ENCODE measurements at regions not wholly inside any gene's neighbourhood (a gene's known extent, or its start where the extent isn't known, plus 50 kb on each side); places are given as distances from the start of the nearest gene placed in this dataset.

GRCh38 chr1:79604490-79605198 is 598.1 kb upstream of the ADGRL4 start:
- TF ChIP-seq RXRA (IDR thresholded peaks at IDR 0.05) (no peak), CTCF (IDR thresholded peaks at IDR 0.05; ENCODE audit: low read depth, low read length, missing input control) (no peak), YY1 (IDR thresholded peaks at IDR 0.05) (no peak), JUND (IDR thresholded peaks at IDR 0.05) (no peak), SP1 (IDR thresholded peaks at IDR 0.05) (no peak), MAX (IDR thresholded peaks at IDR 0.05) (no peak), ZBTB33 (IDR thresholded peaks at IDR 0.05) (no peak), ATF3 (IDR thresholded peaks at IDR 0.05) (no peak), EGR1 (IDR thresholded peaks at IDR 0.05; ENCODE audit: low read depth in 2 of 2) (no peak), REST (IDR thresholded peaks at IDR 0.05) (no peak), RAD21 (IDR thresholded peaks at IDR 0.05) (no peak), HNF4A (conservative IDR thresholded peaks at IDR 0.05) (no peak)

All from liver (tissue), 3 donors.